CD14-positive monocyte (primary cell): ENCODE measurements at regions not wholly inside any gene's neighbourhood (a gene's known extent, or its start where the extent isn't known, plus 50 kb on each side); places are given as distances from the start of the nearest gene placed in this dataset.

Experiments
- DNase-seq, 3 donors: peaks; one replicate each; pipeline ENCODE4 v3.0.0-alpha.2; 2011 to 2022
- H2AFZ ChIP-seq: 2 replicates; pipeline ENCODE4 v1.6.0; 2012; ENCODE audit warnings: mild to moderate bottlenecking, low read depth, low read length, inconsistent platforms; ENCODE audit not compliant: insufficient read depth, poor library complexity, severe bottlenecking
- H3K27ac ChIP-seq, 2 donors: 1 replicate in 1 of 2; 2 replicates in 1 of 2; pipeline ENCODE4 v1.5.1; 2012 to 2013; ENCODE audit warnings: low read length in 2 of 2, control low read depth in 1 of 2, inconsistent platforms in 1 of 2, low read depth in 1 of 2, mild to moderate bottlenecking in 1 of 2
- H3K27me3 ChIP-seq, 2 donors: one replicate each; pipeline versions ENCODE4 v1.6.0 to v1.6.1; 2011 to 2013; ENCODE audit warnings: low read length in 2 of 2; ENCODE audit not compliant: control insufficient read depth in 2 of 2, insufficient read depth in 2 of 2
- H3K36me3 ChIP-seq, 2 donors: replicated peaks in 1 of 2; 1 replicate in 1 of 2; 2 replicates in 1 of 2; pipeline versions ENCODE4 v1.5.1 to v1.6.1; 2012 to 2013; ENCODE audit warnings: low read length in 2 of 2, control low read depth in 1 of 2, inconsistent platforms in 1 of 2, mild to moderate bottlenecking in 1 of 2; ENCODE audit not compliant: insufficient read depth in 2 of 2, control insufficient read depth in 1 of 2
- H3K4me1 ChIP-seq, 2 donors: 1 replicate in 1 of 2; 2 replicates in 1 of 2; pipeline versions ENCODE4 v1.5.1 to v1.6.1; 2012 to 2013; ENCODE audit warnings: low read length in 2 of 2, control low read depth in 1 of 2, inconsistent platforms in 1 of 2, mild to moderate bottlenecking in 1 of 2, moderate library complexity in 1 of 2; ENCODE audit not compliant: insufficient read depth in 2 of 2, control insufficient read depth in 1 of 2
- H3K4me2 ChIP-seq: replicated peaks from 2 replicates; pipeline ENCODE3; 2012; ENCODE audit warnings: low read length, moderate library complexity, mild to moderate bottlenecking; ENCODE audit not compliant: poor library complexity, severe bottlenecking; ENCODE audit errors: extremely low read depth
- H3K4me3 ChIP-seq, 3 experiments: fragments of 200-600 bp in 1 of 3; sonication (generic) in 1 of 3; replicated peaks in 1 of 3; 1 replicate in 2 of 3; 2 replicates in 1 of 3; pipeline ENCODE4 v1.5.1; 2011 to 2013; ENCODE audit warnings: low read length in 3 of 3, mild to moderate bottlenecking in 3 of 3, control low read depth in 2 of 3, low read depth in 2 of 3, inconsistent platforms in 1 of 3, moderate library complexity in 1 of 3
- H3K79me2 ChIP-seq: 2 replicates; pipeline ENCODE4 v1.6.0; 2012; ENCODE audit warnings: mild to moderate bottlenecking, control low read depth, inconsistent platforms, low read length, moderate library complexity; ENCODE audit not compliant: insufficient read depth
- H3K9ac ChIP-seq: 2 replicates; pipeline ENCODE4 v1.6.0; 2017; ENCODE audit warnings: low read length, mild to moderate bottlenecking; ENCODE audit not compliant: insufficient read depth, poor library complexity, severe bottlenecking
- H3K9me3 ChIP-seq, 2 donors: replicated peaks in 1 of 2; 1 replicate in 1 of 2; 2 replicates in 1 of 2; pipeline versions ENCODE4 v1.5.1 to v1.6.1; 2012 to 2013; ENCODE audit warnings: low read length in 2 of 2, control low read depth in 1 of 2; ENCODE audit not compliant: control insufficient read depth in 1 of 2, insufficient read depth in 1 of 2
- H4K20me1 ChIP-seq: 2 replicates; pipeline ENCODE4 v1.6.0; 2012; ENCODE audit warnings: mild to moderate bottlenecking, low read length, control low read depth, moderate library complexity; ENCODE audit not compliant: insufficient read depth
- H3K27ac Mint-ChIP-seq, 7 donors: one replicate each; pipeline ENCODE4 v1.8.0; 2020; ENCODE audit warnings: mild to moderate bottlenecking in 7 of 7, mixed read lengths in 7 of 7, moderate library complexity in 6 of 7, inconsistent platforms in 2 of 7
- H3K27me3 Mint-ChIP-seq, 3 donors: one replicate each; pipeline ENCODE4 v1.8.0; 2021 to 2022; ENCODE audit warnings: low read depth in 3 of 3, mild to moderate bottlenecking in 3 of 3, mixed read lengths in 3 of 3, moderate library complexity in 3 of 3, inconsistent platforms in 1 of 3
- H3K36me3 Mint-ChIP-seq, 2 donors: one replicate each; pipeline ENCODE4 v1.8.0; 2020; ENCODE audit warnings: mixed read lengths in 2 of 2, inconsistent platforms in 1 of 2, mild to moderate bottlenecking in 1 of 2
- H3K4me1 Mint-ChIP-seq: one replicate; pipeline ENCODE4 v1.8.0; 2020; ENCODE audit warnings: mild to moderate bottlenecking, mixed read lengths
- H3K4me3 Mint-ChIP-seq, 2 donors: one replicate each; pipeline ENCODE4 v1.8.0; 2020; ENCODE audit warnings: mild to moderate bottlenecking in 2 of 2, mixed read lengths in 2 of 2, moderate library complexity in 1 of 2
- H3K9me3 Mint-ChIP-seq, 7 donors: one replicate each; pipeline ENCODE4 v1.8.0; 2020 to 2022; ENCODE audit warnings: mixed read lengths in 7 of 7, mild to moderate bottlenecking in 6 of 7, moderate library complexity in 6 of 7, inconsistent platforms in 2 of 7
- CTCF ChIP-seq: fragments of 200-600 bp; IDR thresholded peaks from one replicate; pipeline ENCODE4 v1.8.0; 2022; ENCODE audit warnings: antibody characterized with exemption, mild to moderate bottlenecking
- WGBS: methylation state at CpG from one replicate; pipeline ENCODE4 v1.1.5; 2013; ENCODE audit warnings: missing lambda C conversion rate; ENCODE audit not compliant: insufficient coverage; 5-methylcytosine and 5-hydroxymethylcytosine counted together
- intact Hi-C, 2 donors: fragments of 100-400 bp; cut with micrococcal nuclease; formaldehyde crosslinking; loops; one replicate each; pipeline versions ENCODE4 v1.15.0 to v1.15.1; 2023

GRCh38 chr5:67435032-67435431 is 238.4 kb upstream of the CD180 start:
- peaks cover 0 to 1% (median 0%) of the 10 kb centered on the region in 3 donors for H3K27me3 Mint-ChIP-seq
- H3K4me3 ChIP-seq, result no peak overlapping the region

DNA sequence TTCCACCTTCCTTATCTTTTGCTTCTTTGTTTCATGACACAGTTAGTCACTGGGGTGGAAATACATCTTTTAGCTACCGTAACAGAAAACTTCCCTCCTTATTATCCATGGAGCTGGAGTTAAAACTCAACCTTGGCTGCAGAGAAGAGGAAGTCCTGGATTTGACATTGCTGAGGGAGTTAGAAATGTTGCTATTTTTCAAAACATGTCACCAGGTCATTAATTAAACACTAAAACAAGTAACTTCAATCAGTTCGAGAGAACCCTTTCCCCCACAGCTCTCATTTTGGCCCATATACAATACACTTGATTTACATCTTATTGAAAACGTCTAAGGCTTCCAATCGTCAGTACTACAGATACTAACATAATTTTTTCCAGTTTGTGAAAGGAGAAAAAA is 237.9 kb upstream of the CD180 start:
- H3K27me3 Mint-ChIP-seq, result peaks cover 0 to 1% (median 0%) of the 10 kb centered on the region in 3 donors

More at GRCh38 chr5:67435032-67435431, 238.4 kb upstream of the CD180 start:
- DNase-seq, result no peak
- Histone ChIP-seq H3K27me3 (no peaks in the 10 kb centered on the region), H3K9ac (no peak overlapping the region), H4K20me1 (no peaks in the 10 kb centered on the region), H3K79me2 (no peaks in the 10 kb centered on the region), H3K27ac (no peak overlapping the region), H3K9me3 (no peaks in the 10 kb centered on the region), H2AFZ (no peak overlapping the region), H3K4me2 (no peak overlapping the region), H3K4me1 (no peaks in the 10 kb centered on the region), H3K36me3 (no peaks in the 10 kb centered on the region)
- H3K9me3 Mint-ChIP-seq, result peaks cover 0 to 9% (median 2%) of the 10 kb centered on the region in 7 donors
- no peaks in the 10 kb centered on the region for H3K36me3 Mint-ChIP-seq
- TF ChIP-seq CTCF, result no peak
- no peaks in the 10 kb centered on the region for H3K4me1 Mint-ChIP-seq
- WGBS, result 82% methylated on average over 1 of the region's 2 CpGs
- H3K4me3 Mint-ChIP-seq, result no peak overlapping the region
- intact Hi-C loops, result no loop called here
- H3K27ac Mint-ChIP-seq, result no peak overlapping the region

More for the DNA sequence above, 237.9 kb upstream of the CD180 start:
- Histone ChIP-seq H3K4me3 (no peak overlapping the region), H3K9me3 (no peaks in the 10 kb centered on the region), H3K4me1 (no peaks in the 10 kb centered on the region), H3K27ac (no peak overlapping the region), H3K27me3 (no peaks in the 10 kb centered on the region), H4K20me1 (no peaks in the 10 kb centered on the region), H3K4me2 (no peak overlapping the region), H3K36me3 (no peaks in the 10 kb centered on the region), H3K79me2 (no peaks in the 10 kb centered on the region), H2AFZ (no peak overlapping the region), H3K9ac (no peak overlapping the region)
- TF ChIP-seq CTCF, result no peak
- Mint-ChIP-seq H3K4me1 (no peaks in the 10 kb centered on the region), H3K36me3 (no peaks in the 10 kb centered on the region), H3K27ac (no peak overlapping the region), H3K4me3 (no peak overlapping the region), H3K9me3 (peaks cover 0 to 9% (median 2%) of the 10 kb centered on the region in 7 donors)
- WGBS, result no CpG with 5 or more reads among the region's 4 CpGs
- intact Hi-C loops, result no loop called here
- no peak for DNase-seq
